GM18499 (cell line): ENCODE measurements at regions not wholly inside any gene's neighbourhood (a gene's known extent, or its start where the extent isn't known, plus 50 kb on each side); places are given as distances from the start of the nearest gene placed in this dataset.
"Not testable (repeated sequence)": the region's sequence is repeated elsewhere in the genome, so short reads cannot be mapped to it uniquely, and the experiment has no call there.

Source experiments
- ATAC-seq: cut with Tn5 transposase; IDR thresholded peaks from one replicate; pipeline ENCODE4 v1.9.1; 2021; ENCODE audit warnings: moderate number of reproducible peaks; ENCODE audit not compliant: insufficient read depth, unreplicated experiment

DNA sequence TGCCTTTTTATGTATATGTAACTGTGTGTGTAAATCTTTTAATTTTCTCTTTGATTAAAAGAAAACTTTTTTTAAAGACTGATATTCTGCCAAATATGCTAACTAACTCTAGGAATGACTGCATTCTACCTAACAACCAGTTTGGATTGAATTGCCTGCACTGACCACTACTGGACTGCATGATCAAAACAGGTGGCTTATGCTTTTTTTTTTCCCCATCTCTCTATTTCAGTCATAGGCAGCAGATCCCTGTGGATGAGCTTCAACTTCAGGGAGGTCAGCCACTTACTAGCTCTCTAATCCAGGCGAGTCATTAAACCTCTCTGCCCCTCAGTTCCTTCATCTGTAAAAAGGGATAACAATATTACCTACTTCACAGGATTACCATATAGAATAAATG is 138.6 kb upstream of the SERTAD2 start:
- no peak for ATAC-seq

DNA sequence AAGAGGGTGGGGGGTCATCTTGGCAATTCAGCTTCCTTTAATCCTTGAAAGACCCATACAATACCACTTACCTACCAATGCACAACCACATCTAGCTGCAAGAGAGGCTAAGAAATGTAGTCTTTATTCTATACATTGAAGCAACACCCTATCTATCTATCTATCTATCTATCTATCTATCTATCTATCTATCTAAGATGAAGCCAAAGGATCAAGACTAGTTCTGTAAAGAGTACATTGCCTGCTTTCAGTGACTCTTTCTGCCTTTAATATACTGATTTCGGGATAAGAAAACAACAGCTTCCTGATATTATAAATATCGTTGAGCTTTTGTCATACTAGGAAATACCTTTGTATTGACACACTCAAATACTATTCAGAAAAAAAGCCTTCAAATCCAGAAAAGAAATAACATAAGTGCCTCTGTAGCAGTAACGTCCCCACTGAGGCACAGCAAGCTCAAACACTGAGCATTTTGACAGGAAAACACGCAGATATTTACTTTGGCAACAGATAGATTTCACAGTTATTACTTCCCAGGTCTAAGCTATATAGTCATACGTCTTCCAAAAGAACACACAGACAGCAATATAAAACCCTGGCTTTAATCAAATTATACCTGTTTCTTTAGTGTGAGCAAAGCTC is 139.4 kb upstream of the SERTAD2 start:
- no peak for ATAC-seq

GRCh38 chr2:64793701-64794100 is 140.0 kb upstream of the SERTAD2 start:
- ATAC-seq = no peak

- ATAC-seq = no peak
Observed at GRCh38 chr2:64794426-64794995, 140.8 kb upstream of the SERTAD2 start.

DNA sequence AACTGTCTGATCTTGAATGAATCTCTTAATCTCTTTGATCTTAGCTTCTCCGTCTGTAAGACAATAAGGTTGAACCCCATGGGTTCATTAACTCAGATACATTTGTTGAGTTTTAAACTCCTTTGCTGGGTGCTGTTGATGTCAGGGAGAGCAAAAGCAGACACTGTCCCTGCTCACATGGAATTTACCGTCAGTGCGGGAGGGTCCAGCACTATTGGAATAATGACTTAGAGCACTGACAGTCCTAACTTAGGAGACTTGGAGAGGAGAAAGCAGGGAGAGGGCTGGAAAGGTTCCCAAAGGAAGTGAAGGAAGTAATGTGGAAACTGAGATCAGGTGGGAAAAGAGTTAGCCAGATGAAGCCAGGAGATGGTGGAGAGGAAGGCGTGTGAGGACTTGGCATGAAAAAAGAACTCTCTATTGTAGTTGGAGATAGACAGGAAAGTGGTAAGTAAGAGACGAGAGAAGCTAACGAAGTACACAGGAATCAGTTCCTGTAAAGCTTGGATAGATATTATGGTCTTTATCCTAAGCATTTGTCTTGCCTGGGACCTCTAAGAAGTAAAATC is 141.4 kb upstream of the SERTAD2 start:
- ATAC-seq = no peak

DNA sequence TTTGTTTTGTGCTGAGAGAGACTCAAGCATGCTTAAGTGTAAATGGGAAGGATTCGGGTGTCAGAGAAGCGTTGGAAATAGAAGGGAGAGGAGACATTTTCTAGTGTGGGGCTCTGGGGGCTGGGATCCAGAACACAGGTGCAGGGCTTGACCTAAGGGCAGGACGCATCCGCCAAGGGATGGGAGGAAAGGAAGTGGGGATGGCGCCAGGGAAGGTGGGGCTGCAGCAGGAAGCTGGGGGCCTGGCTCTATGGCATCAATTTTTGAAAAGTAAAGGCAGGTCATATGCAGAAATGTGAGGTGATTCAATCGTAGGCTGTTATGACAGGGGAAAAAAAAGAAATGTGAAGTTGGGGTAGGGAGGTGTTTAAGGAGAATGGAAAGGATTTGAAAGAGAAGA is 143.2 kb upstream of the SERTAD2 start:
- ATAC-seq = no peak

DNA sequence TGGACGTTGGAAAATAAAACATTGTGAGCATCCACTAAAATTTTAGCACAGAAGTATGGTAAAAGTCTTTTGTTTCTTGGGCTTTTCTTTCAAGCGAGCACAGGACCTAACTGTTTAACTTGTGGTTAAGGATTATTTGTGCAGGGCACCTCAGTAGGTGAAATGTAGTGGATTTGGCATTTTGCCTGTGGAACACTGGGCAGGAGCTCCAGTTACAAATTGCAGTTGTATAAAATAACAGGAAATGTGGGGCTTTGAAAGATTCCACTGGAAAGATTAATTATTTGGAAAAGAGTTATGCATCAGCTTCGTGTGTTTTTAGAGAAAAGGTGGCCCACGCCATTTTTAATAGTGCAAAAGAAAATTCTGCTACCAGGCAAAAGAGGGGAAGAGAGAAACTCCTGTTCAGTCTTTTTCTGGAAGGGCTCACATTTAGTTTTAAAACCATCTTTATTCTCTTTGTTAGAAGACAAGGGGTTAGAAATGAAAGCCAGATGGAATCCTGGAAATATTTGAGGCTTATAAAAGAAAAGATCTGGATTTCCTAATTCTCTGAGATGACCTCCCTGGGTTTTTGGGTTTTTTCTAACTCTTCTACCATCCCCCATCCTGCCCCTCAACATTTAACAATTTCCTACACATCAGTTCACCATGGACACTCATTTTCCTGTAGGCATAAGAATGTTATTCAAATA is 144.3 kb upstream of the SERTAD2 start:
- ATAC-seq = no peak

GRCh38 chr2:64799592-64800252 is 146.0 kb upstream of the SERTAD2 start:
- ATAC-seq = no peak

DNA sequence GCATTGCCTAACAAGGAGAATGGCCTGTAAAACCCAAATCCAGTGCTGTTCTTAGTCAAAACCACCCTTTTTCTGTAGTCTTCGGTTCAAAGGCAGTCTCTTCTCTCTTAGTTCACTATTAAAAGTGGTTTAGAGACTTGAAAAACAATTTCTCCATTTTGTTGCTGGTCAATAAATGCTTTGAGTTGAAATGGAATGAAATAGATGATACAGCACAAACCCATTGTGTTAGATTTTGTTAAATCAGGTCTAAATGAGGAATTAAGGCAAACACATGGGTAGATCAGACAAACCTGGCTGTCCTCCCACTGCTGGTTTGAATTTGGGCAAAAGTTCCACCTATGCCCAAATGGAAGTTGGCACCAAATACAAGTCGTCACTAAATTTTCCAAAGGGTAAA is 150.1 kb upstream of the SERTAD2 start:
- ATAC-seq = no peak

DNA sequence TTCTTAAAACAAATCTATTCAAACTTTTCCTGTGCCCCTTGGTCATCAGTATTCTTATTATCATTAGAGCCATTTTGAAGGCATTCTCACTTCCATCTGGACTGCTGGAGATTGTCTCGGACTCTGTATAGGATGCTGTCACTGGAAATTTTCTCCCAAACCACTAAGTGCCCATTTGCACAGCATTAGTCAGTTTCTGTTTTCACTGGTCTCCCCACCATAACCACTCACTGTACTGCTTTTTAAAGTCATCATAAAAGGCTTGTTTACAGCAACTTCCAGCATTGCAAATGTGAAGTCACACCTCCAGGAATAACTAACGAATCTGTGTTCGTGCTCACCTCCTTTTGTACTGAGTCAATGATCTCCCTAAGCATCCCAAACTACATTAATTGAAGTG is 150.9 kb upstream of the SERTAD2 start:
- ATAC-seq = no peak

DNA sequence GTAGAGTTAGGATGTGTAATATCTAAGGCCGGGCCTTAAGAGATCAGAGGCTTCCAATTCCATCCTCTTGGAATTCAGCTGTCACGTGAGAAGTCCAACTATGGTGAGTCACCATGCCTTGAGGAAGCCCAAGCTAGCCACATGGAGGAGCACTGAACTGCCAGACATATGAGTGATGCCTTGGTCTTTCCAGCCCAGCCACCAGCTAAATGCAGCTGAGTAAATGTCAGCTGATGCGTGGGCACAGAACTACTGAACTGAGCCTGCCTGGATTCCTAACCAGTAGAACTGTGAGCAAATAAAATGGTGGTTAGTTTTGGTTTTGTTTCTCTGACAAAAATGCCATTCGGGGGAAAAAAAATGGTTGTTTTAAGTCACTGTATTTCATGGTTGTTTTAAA is 153.7 kb upstream of the SERTAD2 start:
- ATAC-seq = no peak

DNA sequence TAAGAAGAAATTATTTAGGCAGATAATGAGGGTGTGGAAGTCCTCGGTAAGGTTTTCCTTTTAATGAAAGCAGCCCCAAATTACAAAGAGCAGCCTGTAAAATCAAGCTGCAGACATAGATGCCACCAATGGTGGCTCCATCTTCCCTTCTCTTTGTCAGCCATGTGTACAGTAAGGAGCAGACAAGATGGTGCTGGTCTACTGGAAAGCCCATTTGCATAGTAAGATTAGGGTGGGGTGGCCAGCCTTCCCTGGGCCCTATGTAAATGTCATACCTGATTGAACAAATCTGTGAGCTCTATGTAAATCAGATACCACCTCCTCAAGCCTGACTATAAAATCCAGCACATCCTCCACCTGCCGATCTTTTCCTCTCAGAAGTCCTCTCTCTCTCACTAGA is 154.4 kb upstream of the SERTAD2 start:
- ATAC-seq = no peak

DNA sequence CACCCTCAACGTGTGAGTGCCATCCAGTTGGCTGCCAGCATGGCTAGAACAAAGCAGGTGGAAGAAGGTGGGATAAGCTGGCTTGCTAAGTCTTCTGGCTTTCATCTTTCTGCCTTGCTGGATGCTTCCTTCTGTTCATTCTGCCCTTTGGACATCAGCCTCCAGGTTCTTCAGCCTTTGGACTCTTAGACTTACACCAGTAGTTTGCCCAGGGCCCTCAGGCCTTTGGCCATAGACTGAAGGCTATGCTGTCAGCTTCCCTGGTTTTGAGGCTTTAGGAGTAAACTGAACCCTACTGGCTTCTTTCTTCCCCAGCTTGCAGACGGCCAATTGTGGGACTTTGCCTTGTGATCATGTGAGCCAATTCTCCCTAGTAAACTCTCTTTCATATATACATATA is 155.0 kb upstream of the SERTAD2 start:
- no peak for ATAC-seq

- no peak for ATAC-seq
Observed at GRCh38 chr2:64809216-64809615, 155.5 kb upstream of the SERTAD2 start.

DNA sequence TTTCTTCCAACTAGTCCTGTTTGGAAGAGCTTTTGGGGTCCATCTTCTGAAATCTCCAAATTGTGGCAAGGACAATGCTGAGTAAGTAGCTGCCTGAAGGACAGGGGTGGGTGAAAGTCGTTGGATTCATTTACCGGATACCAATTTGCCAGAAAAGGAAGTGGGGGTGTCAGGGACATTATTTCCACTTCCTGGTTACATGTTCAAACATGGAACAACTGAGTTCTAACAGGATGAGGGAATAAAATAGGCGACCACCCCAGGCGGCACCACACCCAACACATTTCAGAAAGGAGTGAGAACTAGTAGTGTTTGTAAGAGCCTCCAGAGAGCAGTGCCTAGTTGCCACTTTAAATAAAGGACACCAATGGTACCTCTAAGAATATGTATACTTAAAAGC is 158.6 kb upstream of the SERTAD2 start:
- no peak for ATAC-seq

DNA sequence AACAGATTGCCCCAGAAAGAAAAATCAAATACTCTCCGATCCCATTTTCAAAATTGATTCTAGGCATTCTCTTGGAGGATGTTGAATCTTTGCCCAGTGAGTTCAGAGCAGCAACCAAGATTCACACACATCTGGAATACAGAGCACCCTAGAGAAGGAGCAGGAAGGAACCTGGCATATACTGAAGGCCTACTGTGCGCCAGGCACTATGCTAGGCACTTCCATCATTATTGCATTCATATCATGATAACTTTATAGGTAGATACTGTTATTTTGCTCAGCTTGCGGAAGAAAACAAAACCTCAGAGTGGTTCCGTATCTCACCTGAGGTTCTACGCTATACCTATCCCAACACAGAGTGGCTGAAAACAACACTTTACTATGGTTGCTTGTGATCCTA is 160.3 kb upstream of the SERTAD2 start:
- ATAC-seq = no peak

- not testable (repeated sequence) for ATAC-seq
Observed at GRCh38 chr2:64816526-64816925, 162.8 kb upstream of the SERTAD2 start.

DNA sequence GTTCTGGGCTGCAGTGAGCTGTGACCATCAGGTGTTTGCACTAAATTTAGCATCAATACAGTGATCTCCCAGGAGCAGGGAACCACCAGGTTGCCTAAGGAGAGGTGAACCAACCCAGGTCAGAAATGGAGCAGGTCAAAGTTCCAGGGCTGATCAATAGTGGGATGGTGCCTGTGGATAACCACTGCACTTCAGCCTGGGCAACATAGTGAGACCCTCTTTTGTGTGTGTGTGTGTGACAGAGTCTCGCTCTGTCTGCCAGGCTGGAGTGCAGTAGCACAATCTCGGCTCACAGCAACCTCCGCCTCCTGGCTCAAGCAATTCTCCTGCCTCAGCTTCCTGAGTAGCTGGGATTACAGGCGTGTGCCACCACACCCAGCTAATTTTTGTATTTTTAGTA is 163.7 kb upstream of the SERTAD2 start:
- ATAC-seq = no peak

DNA sequence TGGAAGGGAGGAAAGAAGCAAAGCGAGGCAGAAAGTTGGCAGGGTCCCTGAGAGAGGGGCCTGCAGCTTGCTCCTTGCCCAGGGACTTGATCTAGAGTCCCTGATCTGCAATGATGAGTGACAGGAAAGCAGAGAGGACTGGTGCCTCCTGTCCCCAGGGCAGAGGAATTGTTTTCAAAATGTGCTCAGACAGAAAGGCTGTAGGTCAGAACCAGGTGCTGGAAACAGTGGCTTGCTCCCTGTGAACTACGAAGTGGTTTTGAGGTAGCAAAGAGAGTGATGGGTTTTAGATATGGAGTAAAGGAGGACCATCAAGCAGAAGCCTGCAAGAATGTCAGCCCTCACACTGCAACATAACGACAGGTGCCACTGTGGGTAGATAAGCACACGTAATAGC is 164.9 kb upstream of the SERTAD2 start:
- ATAC-seq = no peak

GRCh38 chr2:64819361-64819760 is 165.6 kb upstream of the SERTAD2 start:
- ATAC-seq = no peak
